ENCODE measurements at regions not wholly inside any gene's neighbourhood (a gene's known extent, or its start where the extent isn't known, plus 50 kb on each side); places are given as distances from the start of the nearest gene placed in this dataset.

- TF ChIP-seq ZNF169 (tag by site-specific recombination; IDR thresholded peaks at IDR 0.05) (no peak), ZNF664 (tag by site-specific recombination; IDR thresholded peaks at IDR 0.05) (no peak), ZNF148 (tag by site-specific recombination; IDR thresholded peaks at IDR 0.05; ENCODE audit: borderline replicate concordance) (no peak), RBAK (tag by site-specific recombination; IDR thresholded peaks at IDR 0.05) (no peak)
These were observed 105.9 kb upstream of the CAV2 start (continued) for GRCh38 chr7:116393654-116394053.

GRCh38 chr7:116394106-116394505 is 105.4 kb upstream of the CAV2 start:
- H3K9me3 ChIP-seq (ENCODE audit: control insufficient read depth, insufficient read depth, low read depth, low read length): no peaks in the 10 kb centered on the region
- H3K4me3 ChIP-seq (ENCODE audit: low read depth, low read length): no peak overlapping the region
- ChIA-PET CTCF (no interaction called here), POLR2A (no interaction called here)
- no peaks in the 10 kb centered on the region for H3K4me1 ChIP-seq (ENCODE audit: control insufficient read depth, insufficient read depth, low read length)
- no peaks in the 10 kb centered on the region for H3K36me3 ChIP-seq (ENCODE audit: control insufficient read depth in 2 of 2, insufficient read depth in 1 of 2, low read length in 2 of 2)
- H3K27ac ChIP-seq (ENCODE audit: extremely low read depth, low read depth, low read length): no peak overlapping the region
- TF ChIP-seq ZNF362 (tag by site-specific recombination; IDR thresholded peaks at IDR 0.05): no peak
- no peak for TF ChIP-seq ZNF530 (tag by site-specific recombination; IDR thresholded peaks at IDR 0.05; ENCODE audit: low read depth)
- TF ChIP-seq ZNF175 (tag by site-specific recombination; IDR thresholded peaks at IDR 0.05): no peak
- TF ChIP-seq ZNF394 (tag by site-specific recombination; IDR thresholded peaks at IDR 0.05; ENCODE audit: borderline replicate concordance): no peak
- TF ChIP-seq ZNF24 (tag by site-specific recombination; IDR thresholded peaks at IDR 0.05): no peak
- no peak for TF ChIP-seq ZNF768 (tag by site-specific recombination; IDR thresholded peaks at IDR 0.05)
- TF ChIP-seq MEIS1 (CRISPR knock-in tag; IDR thresholded peaks at IDR 0.05; ENCODE audit: borderline replicate concordance): no peak
- no peak for TF ChIP-seq ZNF223 (tag by site-specific recombination; IDR thresholded peaks at IDR 0.05)
- no peak for TF ChIP-seq OSR2 (tag by site-specific recombination; IDR thresholded peaks at IDR 0.05)
- TF ChIP-seq ZNF324 (tag by site-specific recombination; IDR thresholded peaks at IDR 0.05): no peak
- no peak for TF ChIP-seq ZNF677 (tag by site-specific recombination; IDR thresholded peaks at IDR 0.05)

GRCh38 chr7:116395141-116395791 is 104.3 kb upstream of the CAV2 start:
- POLR2A ChIA-PET: interaction anchor here (0.7 kb wide), 1 partner anchor 131 kb away, joined by 3 read pairs; no protein-coding TSS in a partner anchor
- TF ChIP-seq ZNF174 (tag by site-specific recombination; IDR thresholded peaks at IDR 0.05): no peak
- peak; percentile 78 for TF ChIP-seq ZNF398 (tag by site-specific recombination; IDR thresholded peaks at IDR 0.05)
- no peak for TF ChIP-seq ZNF449 (tag by site-specific recombination; IDR thresholded peaks at IDR 0.05)
- peak; percentile 68; the same call in 1 of the 2 replicates for TF ChIP-seq PRDM1 (tag by site-specific recombination; IDR thresholded peaks at IDR 0.05)
- peak; percentile 88 for TF ChIP-seq PRDM10 (tag by site-specific recombination; IDR thresholded peaks at IDR 0.05)
- no peak for TF ChIP-seq ZNF621 (tag by site-specific recombination; IDR thresholded peaks at IDR 0.05)
- TF ChIP-seq RBAK (tag by site-specific recombination; IDR thresholded peaks at IDR 0.05): peak; percentile 97

More at GRCh38 chr7:116395141-116395791, 104.3 kb upstream of the CAV2 start:
- H3K36me3 ChIP-seq (ENCODE audit: control insufficient read depth in 2 of 2, insufficient read depth in 1 of 2, low read length in 2 of 2): no peaks in the 10 kb centered on the region
- CTCF ChIA-PET: interaction anchor here (0.6 kb wide), 2 partner anchors 202 to 222 kb away, joined by 4 to 5 read pairs; no protein-coding TSS in a partner anchor
- H3K27ac ChIP-seq (ENCODE audit: extremely low read depth, low read depth, low read length): no peak overlapping the region
- H3K4me3 ChIP-seq (ENCODE audit: low read depth, low read length): no peak overlapping the region
- H3K4me1 ChIP-seq (ENCODE audit: control insufficient read depth, insufficient read depth, low read length): no peaks in the 10 kb centered on the region
- H3K9me3 ChIP-seq (ENCODE audit: control insufficient read depth, insufficient read depth, low read depth, low read length): no peaks in the 10 kb centered on the region
